Stimulated activated CD4-positive, alpha-beta T cell treated with anti-CD3 and anti-CD28 coated beads, Interleukin-12 subunit alpha, Interleukin-12 subunit beta, amount 100 ng/mL, for 4 hours (primary cell): ENCODE measurements at regions not wholly inside any gene's neighbourhood (a gene's known extent, or its start where the extent isn't known, plus 50 kb on each side); places are given as distances from the start of the nearest gene placed in this dataset.

ENCODE experiments used
- DNase-seq: peaks from one replicate; pipeline ENCODE4 v3.0.0-alpha.2; 2020

DNA sequence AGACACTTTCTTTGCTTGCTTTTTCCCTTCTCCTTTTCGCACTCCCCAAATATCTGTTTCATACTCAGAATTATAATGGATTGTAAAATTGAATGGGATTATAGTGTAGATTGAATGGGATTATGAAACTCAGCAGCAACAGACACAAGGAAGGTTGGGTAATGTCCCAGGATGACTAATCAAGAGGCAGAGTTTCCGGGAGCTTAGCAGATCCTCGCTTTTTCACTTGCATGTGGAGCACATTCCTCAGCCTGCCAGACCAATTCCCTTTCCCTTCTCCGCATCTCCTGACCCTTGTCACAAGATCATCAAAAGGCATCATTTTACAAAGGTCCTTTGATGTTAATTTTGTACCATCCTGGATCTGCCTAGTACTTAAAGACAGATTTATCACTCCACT, 55.1 kb upstream of the SLC1A1 start:
- no peak for DNase-seq

DNA sequence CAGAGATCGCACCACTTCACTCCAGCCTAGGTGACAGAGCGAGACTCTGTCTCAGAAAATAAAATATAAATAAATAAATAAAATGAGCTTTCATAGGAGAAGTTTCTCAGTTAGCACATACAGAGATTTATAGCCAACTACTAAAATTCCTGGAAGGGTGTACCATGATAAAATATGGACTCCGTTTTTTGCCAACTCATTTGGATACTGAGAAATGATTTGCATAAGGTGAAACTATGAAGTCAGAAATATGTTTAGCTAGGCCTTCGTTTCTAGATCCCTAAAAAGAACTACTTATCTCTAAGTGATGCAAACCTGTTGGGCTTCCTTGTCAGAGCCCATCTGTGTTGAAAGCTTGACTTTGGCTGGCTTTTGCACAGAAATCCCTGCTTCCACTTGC, 56.9 kb upstream of the SLC1A1 start:
- DNase-seq = no peak

DNA sequence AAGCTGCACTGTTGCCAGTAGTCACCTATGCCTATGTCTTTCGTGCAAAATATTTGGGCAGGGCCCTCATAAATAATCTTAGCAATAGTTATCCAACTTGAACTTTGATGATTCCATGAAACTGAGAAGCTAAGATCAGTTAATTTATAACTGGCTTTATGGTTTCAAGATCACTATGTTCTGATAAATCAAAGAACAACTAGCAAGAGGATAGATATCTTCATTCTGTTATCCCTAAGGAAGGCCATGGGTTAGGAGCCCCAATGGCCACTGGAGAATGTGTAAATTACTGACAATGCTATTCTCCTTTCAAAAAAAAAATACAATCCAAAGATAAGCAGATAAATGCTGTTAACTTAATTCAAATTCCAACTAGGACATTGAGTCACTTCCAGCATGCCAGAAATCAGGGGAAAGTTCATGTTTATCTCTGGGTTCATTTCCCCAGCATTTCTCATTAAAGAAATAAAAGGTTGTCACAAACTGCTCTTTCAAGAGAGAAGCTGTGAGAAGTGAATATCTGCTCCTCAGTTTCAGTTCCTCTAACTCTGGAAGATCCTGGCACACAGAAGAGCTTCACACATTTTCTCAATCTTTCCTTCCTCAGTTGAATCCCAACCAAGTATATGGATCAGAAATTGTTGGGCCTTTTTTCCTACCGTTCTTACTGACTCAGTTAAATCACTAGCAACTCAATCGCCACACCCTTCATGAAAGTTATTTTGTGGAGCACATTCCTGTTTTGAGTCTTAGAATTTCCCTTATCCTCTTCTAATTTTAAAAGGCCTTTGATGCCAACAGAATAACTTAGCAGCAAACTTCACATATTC, 59.6 kb upstream of the SLC1A1 start:
- DNase-seq = no peak

DNA sequence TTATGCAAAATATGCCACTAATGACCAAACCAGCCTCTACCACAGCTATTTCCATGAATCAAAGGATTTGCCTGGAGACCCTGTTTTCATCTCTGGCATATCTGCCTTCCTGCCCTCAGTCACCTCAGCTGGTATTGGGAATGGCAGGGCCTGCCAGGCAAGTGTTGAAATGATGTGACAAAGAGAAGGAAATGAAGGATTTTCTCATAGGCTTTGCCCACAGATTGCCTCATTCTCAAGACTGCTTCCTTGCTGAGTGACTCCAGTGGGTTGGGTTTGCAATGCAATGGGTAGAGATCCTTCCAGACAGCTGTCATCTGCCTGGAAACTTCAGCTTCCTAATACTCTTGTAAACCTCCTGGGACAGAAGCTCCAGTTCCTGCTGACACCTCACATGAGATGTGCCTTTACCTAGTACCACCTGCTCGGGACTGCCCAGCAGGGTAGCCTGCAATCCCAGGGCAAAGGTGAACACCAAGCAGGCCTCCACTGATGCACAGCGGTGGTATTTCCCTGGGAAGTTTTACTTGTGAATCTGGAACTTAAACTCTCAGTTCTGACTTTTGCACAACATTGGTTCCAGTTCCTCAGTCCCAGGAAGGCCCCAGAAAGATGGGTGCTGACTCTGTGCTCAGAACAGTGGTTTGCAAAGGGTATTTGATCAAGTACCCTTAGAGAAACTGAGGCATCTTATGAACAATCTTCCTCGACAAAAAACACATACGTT, 64.8 kb upstream of the SLC1A1 start:
- no peak for DNase-seq

DNA sequence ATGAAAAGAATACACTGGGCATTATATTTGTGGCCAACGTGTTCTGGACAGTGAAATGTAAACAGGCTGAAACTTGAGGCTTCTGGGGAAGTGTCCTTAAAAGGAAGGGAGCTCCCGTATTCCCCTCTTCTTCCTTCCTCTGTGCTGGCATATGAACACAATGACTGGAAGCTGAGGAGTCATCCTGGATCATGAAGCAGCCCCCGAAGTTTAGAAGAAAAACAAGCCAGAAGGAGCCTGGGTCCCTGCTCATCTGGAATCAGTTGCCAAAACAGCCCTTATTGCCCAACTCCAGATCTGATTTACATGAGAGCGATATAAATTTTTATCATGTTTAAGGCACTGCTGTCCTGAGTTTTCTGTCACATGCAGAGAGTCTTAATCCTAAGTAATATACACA, 65.4 kb upstream of the SLC1A1 start:
- DNase-seq = no peak

DNA sequence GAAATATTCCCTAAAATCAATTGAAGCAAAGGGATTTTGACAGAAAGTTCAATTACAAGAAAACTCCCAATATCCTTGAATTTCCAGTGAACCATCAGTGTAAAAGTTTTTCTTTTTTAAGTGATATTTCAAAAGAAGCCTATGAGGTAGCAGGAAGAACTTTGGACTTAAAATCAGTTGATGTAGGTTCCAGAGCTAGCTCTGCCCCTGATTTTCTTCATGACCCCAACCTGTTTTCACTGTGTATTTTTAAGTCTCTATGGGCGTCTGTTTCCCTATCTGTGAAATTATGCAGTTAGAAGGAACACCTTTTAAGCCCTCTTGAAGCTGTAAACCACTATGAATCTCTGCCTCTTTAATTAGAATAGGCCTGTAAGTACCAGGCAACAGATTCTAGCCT, 66.2 kb upstream of the SLC1A1 start:
- no peak for DNase-seq

DNA sequence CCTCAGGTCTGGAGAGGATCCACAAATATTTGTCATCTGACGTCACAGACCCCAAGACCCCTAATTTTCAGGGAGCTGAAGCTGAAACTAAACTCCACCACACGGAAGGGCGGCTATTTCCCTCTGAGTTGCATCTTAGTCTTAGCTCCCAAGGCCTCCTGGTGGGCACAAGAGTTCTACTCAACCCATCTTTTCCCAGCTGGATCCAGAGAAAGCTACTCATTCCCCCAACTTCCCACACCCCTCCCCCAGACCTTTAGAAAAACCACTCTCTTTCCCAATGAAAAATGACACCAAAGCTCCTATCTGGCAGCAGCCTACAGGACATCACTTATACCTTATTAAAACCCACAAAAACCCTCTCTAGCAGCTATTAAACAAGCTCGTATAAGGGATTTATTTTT, 67.1 kb upstream of the SLC1A1 start:
- DNase-seq = no peak

DNA sequence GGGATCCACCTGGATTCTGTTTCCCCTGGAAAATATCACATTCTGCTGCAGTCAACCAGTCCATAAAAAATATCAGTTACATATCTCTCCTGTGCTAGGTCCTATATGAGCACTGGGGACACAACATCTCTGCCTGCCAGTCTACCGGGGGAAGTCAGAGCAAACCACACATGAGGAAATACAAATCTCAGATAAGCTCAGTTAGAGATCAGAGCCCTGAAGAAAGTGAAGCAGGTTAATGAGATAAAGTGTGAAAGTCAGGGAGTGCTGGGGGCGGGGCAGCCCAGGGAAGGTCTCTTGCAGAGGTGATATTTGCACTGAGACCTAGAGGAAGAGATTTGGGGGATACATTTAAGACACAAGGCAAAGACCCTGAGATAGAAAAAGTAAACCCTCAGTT, 67.8 kb upstream of the SLC1A1 start:
- DNase-seq = no peak

DNA sequence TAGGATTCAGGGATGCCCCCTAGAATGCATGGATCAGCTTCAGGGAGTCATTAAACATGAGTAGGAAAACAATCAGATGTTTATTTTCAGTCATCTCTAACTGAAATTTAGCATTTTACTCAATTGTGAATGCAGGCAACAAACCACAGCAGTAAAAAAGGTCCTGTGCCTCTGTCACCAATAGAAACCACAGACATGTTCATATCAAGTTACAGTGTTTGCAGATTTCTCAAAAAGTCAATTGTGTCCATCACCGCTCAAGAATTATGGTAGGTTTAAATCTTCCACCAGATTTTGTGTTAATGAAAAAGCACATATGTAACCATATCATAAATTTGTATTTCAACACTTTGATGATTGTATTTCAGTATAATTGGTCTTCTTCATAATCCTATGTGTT, 68.4 kb upstream of the SLC1A1 start:
- no peak for DNase-seq

DNA sequence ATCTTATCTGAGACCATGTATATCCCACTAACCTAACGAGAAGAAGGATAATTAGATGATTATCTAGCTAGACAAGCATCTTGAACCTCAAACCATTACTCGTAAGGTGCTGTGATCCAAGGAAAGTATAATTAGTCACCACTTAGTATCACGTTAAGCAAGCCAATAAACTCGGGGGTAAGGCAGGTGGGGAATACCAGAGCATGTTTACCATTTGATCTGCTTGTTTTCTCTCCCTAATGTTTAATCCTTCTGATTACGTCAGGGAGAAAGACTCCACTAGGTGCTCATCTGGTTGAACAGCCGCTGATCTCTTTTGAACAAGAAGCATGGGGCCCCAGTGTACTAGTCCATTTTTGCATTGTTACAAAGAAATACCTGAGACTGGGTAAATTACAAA, 69.9 kb upstream of the SLC1A1 start:
- no peak for DNase-seq

DNA sequence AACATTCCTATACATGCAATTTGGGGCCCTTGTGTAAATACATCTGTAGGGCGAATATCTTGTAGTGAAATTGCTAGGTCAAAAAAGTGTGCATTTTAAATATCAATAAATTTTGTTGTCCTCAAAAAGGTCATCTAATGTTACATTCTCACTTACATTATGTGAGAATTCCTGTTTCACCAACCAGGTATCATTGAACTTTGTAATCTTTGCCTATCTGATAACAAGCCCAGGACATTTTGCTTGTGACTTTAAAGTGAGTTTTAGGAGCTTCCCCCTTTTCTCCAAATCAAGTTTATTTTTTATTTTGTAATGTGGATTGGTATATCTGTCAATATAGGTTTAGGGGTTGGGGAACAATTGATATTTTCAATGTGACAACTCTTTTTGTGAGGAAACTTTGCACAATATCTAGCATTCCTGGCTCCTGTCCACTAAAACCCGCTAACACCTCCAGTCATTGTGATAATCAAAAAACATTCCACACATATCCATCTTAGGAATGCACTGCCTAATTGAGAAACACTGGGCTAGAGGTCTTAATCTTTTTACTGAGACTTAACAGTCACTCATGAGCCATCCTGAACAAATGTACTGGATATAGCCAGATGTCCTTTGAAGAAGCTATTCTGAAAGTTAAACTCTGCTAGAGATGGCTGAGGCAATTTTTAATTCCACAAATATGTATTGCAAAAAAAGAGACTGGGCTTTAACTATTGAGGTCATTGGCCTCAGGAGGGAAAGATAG, 72.5 kb upstream of the SLC1A1 start:
- no peak for DNase-seq

DNA sequence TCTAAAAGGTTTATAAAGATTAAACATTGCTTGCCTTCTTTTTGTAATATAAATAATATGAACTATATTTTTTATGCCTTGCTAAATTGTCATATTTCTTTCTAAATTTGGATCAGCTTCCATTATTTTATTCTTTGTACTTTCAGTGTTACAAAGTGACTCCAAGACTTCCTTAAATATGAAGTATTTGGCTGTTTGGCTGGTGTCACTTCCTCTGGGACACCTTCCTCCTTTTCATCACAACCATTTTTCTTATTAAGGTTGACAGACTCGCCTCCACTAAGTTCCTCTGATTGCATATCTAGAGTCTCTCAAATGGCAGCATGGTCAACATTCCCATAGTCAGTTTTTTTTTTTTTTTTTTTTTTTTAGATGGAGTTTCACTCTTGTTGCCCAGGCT, 73.8 kb upstream of the SLC1A1 start:
- DNase-seq = no peak

DNA sequence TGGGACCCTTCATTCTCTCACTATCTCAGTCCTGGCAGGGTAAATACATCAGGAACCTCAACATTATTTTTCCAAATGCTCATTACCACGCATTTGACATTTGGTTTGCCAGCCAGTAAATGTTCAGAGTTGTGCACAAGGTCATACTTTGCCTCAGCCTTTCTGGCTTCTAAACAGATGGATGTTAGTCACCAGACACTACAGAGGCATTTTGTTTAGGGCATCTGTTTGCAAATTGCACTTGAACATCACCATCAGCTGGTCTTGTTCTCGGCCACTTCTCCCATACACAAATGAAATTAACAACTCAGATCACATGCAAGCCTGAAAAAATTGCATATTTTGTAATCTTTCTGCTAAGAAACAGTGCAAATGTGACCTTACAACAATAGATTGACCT, 75.0 kb upstream of the SLC1A1 start:
- no peak for DNase-seq

DNA sequence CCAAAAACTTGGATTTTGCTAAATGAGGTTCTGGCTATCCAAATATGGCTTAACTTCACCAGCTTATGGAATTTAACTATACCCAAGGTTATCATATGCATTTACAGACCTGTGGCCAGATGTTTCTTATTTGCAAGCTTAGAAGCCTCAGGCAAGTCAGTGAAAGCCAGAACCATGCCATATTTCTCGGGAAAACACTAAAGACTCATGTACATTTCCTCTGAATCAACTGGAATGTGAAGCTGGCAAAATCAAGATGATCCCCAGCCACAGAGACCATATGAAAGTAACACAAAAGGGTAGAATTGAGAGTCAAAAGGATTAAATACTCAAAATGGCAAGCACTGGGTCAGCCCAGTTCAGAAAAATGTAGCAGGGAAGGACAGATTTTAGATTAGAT, 76.4 kb upstream of the SLC1A1 start:
- DNase-seq = no peak

DNA sequence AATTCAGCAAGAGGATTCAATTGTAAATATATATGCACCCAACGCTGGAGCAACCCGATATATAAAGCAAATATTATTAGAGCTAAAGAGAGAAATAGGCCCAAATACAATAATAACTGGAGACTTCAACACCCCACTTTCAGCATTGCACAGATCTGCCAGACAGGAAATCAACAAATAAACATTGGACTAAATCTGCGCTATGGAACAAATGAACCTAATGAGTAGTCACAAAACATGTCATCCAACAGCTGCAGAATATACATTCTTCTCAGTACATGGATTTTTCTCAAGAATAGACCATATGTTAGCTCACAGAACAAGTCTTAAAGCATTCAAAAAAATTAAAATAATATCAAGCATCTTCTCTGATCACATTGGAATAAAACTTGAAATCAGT, 86.1 kb upstream of the SLC1A1 start:
- DNase-seq = no peak

DNA sequence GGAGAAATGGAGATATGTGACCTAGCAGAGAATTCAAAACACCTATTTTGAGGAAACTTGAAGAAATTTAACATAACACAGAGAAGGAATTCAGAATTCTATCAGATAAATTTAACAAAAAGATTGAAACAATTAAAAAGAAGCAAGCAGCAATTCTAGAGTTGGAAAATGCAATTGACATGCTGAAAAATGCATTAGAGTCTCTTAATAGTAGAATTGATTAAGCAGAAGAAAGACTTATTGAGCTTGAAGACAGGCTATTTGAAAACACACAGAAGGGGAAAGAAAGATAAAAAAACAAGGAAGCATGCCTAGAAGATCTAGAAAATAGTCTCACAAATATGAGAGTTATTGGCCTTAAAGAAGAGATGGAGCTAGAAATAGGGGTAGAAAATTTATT, 87.8 kb upstream of the SLC1A1 start:
- no peak for DNase-seq

DNA sequence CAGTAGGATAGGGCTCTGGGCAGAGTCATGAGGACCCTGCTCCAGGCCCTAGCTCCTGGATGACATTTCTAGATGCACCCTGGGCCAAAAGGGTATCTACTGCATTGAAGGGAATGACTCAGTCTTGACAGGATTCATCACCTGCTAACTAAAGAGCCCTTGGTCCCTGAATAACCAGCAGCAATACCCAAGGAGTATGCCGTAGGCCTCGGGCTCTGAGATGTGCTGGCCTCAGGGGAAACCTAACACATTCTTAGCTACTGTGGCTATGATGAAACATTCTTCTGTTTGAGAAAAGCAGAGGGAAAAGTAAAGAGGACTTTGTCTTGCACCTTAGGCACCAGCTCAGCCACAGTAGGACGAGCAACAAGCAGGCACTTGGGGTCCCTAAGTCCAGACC, 89.5 kb upstream of the SLC1A1 start:
- no peak for DNase-seq

DNA sequence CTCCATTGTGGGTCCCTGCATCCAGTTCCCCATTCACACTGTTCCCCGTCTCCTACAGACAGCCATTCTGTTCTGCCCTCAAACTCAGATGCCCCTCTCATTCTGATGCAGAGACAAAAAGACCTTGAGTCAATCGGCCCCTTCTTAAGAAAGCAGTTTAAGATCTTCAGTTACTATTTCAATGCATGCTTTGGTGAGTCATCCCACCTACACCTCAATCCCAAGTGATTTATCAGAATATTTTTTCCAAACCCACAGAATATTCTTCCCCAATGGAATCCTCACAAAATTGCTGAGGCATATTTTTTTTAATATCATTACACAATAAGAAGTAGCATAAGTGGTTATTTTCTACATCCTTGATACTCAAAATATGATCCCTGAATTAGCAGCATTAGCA, 92.4 kb upstream of the SLC1A1 start:
- no peak for DNase-seq

DNA sequence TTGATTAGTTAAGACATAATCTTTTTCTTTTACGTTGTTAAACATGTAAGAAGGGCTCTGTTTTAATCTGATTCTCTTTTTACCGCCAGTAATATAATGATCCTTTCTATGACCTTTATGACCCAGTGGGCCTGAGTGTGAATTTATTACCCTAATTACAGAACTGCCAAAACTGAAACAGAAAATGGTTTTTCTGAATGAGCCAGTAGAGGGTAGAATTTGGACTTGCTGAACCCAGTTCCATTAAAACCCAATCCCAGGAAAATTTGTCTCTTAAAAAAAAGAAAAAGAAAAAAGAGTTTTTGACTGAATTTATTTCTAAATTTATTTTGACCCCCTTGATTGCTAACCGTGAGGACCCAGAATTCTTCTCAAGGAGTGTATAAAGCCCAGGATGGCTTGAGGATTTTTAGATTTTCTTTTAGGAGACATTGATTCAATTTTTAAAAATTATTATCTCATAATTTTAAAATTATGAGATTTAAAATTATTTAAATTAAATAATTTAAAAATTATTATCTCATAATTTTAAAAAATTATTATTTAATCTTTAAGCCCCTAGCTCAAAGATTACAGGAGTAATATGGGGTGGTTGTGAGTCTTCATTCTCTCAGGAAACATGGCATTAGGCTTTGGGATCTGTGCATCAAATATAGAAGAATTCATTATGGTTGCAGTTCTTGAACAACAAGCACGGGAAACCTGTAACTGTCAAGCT, 94.1 kb upstream of the GLIS3 start:
- DNase-seq = no peak

DNA sequence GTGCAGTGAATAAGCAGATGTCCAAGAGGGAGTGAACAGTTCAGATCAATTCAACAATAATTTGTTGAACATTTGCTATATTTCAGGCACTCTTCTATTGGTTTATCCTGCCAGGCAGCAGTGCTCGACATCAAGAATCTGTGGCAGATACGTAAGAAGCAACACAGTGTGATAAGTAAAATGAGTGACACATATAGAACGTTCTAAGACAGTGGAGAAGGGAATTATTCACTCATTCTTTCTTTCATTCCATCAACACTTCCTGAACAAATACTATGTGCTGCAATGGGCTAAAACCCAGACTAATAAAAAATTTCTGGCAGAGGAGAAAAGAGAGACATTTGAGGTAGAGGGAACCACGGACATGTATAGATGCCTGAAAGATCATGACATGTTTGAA, 89.9 kb upstream of the GLIS3 start:
- DNase-seq = no peak

DNA sequence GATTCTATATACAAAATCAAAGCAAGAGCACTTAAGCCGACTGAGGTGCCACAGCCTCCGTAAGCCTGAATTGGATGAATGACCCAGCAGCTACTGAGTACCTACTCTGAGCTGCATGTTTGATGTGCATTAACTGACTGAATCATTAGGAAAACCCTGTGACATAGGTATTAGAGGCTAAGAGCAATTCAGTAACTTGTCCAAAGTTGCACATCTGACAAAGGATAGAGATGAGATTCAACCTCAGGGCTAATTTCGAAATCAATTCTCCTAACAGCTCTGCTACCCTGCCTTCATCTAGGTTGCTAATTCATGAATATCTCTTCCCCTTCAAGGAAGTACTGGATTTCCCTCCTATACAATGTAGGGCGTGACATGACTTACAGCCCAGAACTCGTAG, 89.1 kb upstream of the GLIS3 start:
- DNase-seq = no peak

DNA sequence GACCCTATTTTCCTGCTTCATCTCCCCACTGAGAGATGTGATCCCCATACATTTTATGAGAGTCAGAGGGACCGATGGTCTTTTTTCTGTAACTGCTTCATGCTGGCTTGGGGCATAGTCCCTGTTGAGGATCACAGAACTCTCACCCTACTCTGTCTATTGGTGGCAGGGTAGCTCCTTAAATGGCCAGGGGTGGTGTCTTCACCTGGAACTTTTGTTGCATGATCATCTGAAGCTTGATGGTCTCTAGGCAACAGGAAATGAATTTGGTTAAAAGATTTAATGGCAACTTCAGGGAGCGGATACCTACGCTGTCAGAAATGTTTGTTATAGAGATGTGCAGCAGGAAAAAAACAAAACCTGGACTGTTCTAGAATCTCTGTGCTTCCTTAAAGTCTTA, 87.0 kb upstream of the GLIS3 start:
- no peak for DNase-seq

DNA sequence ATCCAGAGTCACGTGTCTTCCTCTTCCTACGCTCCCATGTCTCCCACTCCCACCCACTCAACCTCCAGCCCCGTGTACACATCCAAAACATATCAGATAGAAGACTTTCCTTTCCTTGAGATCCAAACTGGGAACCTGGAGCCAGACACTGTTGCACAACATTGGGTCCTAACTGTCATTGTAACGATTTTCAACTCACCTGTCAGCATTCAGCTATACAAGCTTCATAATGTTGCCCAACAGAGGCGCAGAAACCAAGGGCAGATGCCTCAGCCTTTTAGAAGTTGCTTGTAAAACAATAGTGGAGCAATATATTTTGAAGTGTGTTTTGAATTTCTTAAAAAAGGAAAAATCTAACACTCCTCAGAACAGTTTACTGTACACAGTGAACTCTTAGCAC, 84.9 kb upstream of the GLIS3 start:
- DNase-seq = no peak
